ENCODE measurements at regions not wholly inside any gene's neighbourhood (a gene's known extent, or its start where the extent isn't known, plus 50 kb on each side); places are given as distances from the start of the nearest gene placed in this dataset.

DNA sequence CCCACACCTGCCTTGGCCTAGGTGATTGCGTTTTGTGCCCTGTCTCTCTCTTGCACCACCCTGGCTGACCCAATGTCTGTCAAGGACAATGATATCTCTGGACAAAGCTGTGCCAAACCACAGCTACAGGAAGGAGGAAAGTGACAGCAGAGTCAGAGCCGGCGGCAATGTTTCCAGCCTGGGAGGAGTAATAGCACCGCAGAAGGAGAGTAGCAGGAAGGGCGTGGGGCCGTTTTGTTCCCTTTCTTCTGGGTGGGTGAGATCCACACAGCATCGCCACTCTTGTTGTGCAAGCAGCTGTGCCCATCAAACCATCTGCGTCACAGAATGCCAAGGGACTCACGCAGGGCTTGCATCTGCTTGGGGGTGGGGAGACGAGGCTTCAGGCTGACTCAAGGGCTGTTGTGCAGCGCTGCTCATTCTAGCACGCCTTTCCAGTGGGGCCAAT, 341.6 kb upstream of the AUTS2 start:
- Histone ChIP-seq H4K8ac (ENCODE audit: low read depth in 2 of 2, low read length in 2 of 2) (no peak overlapping the region), H3K14ac (replicated peaks; ENCODE audit: low read depth, low read length) (no peak overlapping the region), H2BK20ac (ENCODE audit: low read depth, low read length) (no peak overlapping the region), H3K9ac (ENCODE audit: low read depth, low read length) (no peak overlapping the region), H3K9me3 (ENCODE audit: control insufficient read depth, insufficient read depth, low read length) (peaks cover 26% of the 10 kb centered on the region), H3K4ac (ENCODE audit: low read depth, low read length) (no peak overlapping the region), H3K36me3 (ENCODE audit: control insufficient read depth, insufficient read depth, low read length) (no peaks in the 10 kb centered on the region), H3K18ac (ENCODE audit: low read depth, low read length) (no peak overlapping the region), H2BK120ac (ENCODE audit: low read depth, low read length) (no peak overlapping the region), H2AK9ac (replicated peaks; ENCODE audit: low read depth, low read length, poor library complexity) (no peak overlapping the region), H3K27ac (ENCODE audit: insufficient read depth, low read length) (no peak overlapping the region), H4K20me1 (ENCODE audit: insufficient read depth, low read length) (no peaks in the 10 kb centered on the region), H2BK15ac (ENCODE audit: low read depth, low read length) (no peak overlapping the region), H4K5ac (ENCODE audit: low read depth, low read length) (no peak overlapping the region), H3K79me1 (ENCODE audit: low read depth in 1 of 2, low read length in 2 of 2) (no peaks in the 10 kb centered on the region), H3K4me1 (ENCODE audit: control insufficient read depth, insufficient read depth, low read length) (no peaks in the 10 kb centered on the region), H3K56ac (ENCODE audit: extremely low read depth, insufficient read depth, low read length) (no peak overlapping the region), H3K4me2 (ENCODE audit: low read depth, low read length) (no peak overlapping the region), H3K4me3 (ENCODE audit: insufficient read depth, low read depth, low read length) (no peak overlapping the region), H3K27me3 (ENCODE audit: control insufficient read depth, insufficient read depth, low read length) (no peaks in the 10 kb centered on the region), H2BK5ac (ENCODE audit: low read depth, low read length, poor library complexity, severe bottlenecking) (no peak overlapping the region), H4K91ac (ENCODE audit: insufficient read depth, low read depth, low read length) (no peak overlapping the region), H3K9me1 (ENCODE audit: insufficient read depth, low read length) (no peaks in the 10 kb centered on the region), H2AK5ac (ENCODE audit: low read depth, low read length) (no peak overlapping the region), H3K23ac (ENCODE audit: low read depth, low read length) (no peak overlapping the region), H2AFZ (replicated peaks; ENCODE audit: low read length, poor library complexity) (no peak overlapping the region)
- WGBS, 2 experiments (ENCODE audit: extremely low coverage in 2 of 2, insufficient read length in 1 of 2), result 74% methylated on average over 9 of the region's 12 CpGs; no CpG with 5 or more reads in 1 of the 2 experiments
- intact Hi-C loops (cut with micrococcal nuclease), result no loop called here
- dilution Hi-C loops (cut with HindIII; ENCODE audit: low sequenced_read_pairs, unreplicated experiment), result no loop called here
- no TSS peak for BruUV-seq (replicated peaks)
- in situ Hi-C loops (cut with MboI; ENCODE audit: low sequenced_read_pairs), result no loop called here
- CTCF ChIA-PET, result no interaction called here
- DNase-seq (no peak), ATAC-seq (ENCODE audit: low read depth) (no peak)
- TF ChIP-seq NFE2L2 (IDR thresholded peaks at IDR 0.05; ENCODE audit: low read depth, low read length), result no peak
- no peak for TF ChIP-seq BHLHE40 (IDR thresholded peaks at IDR 0.05; ENCODE audit: low read depth, low read length)
- TF ChIP-seq, protein P1, sequence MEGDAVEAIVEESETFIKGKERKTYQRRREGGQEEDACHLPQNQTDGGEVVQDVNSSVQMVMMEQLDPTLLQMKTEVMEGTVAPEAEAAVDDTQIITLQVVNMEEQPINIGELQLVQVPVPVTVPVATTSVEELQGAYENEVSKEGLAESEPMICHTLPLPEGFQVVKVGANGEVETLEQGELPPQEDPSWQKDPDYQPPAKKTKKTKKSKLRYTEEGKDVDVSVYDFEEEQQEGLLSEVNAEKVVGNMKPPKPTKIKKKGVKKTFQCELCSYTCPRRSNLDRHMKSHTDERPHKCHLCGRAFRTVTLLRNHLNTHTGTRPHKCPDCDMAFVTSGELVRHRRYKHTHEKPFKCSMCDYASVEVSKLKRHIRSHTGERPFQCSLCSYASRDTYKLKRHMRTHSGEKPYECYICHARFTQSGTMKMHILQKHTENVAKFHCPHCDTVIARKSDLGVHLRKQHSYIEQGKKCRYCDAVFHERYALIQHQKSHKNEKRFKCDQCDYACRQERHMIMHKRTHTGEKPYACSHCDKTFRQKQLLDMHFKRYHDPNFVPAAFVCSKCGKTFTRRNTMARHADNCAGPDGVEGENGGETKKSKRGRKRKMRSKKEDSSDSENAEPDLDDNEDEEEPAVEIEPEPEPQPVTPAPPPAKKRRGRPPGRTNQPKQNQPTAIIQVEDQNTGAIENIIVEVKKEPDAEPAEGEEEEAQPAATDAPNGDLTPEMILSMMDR (conservative IDR thresholded peaks at IDR 0.05; ENCODE audit: low read depth, low read length), result no peak
- no peak for TF ChIP-seq FOS (IDR thresholded peaks at IDR 0.05; ENCODE audit: low read depth, low read length)
- no peak for TF ChIP-seq SMC3 (IDR thresholded peaks at IDR 0.05; ENCODE audit: low read depth, low read length)
- no peak for TF ChIP-seq RAD21 (IDR thresholded peaks at IDR 0.05; ENCODE audit: low read length)
- TF ChIP-seq, protein P2, sequence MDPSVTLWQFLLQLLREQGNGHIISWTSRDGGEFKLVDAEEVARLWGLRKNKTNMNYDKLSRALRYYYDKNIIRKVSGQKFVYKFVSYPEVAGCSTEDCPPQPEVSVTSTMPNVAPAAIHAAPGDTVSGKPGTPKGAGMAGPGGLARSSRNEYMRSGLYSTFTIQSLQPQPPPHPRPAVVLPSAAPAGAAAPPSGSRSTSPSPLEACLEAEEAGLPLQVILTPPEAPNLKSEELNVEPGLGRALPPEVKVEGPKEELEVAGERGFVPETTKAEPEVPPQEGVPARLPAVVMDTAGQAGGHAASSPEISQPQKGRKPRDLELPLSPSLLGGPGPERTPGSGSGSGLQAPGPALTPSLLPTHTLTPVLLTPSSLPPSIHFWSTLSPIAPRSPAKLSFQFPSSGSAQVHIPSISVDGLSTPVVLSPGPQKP (IDR thresholded peaks at IDR 0.05; ENCODE audit: borderline replicate concordance, low read depth, low read length), result no peak
- POLR2A ChIA-PET (ENCODE audit: unreplicated experiment), result no interaction called here

Data from IMR-90 (cell line).